Lower lobe of right lung (tissue), 2 donors: ENCODE measurements at regions not wholly inside any gene's neighbourhood (a gene's known extent, or its start where the extent isn't known, plus 50 kb on each side); places are given as distances from the start of the nearest gene placed in this dataset.
"Not testable (repeated sequence)": the region's sequence is repeated elsewhere in the genome, so short reads cannot be mapped to it uniquely, and the experiment has no call there.

Experiments used
- ATAC-seq, 2 donors: fragments of 200-7000 bp; cut with Tn5 transposase; one replicate each; pipeline ENCODE4 v1.9.1; 2020 to 2022; ENCODE audit warnings: mild to moderate bottlenecking in 2 of 2, moderate library complexity in 2 of 2
- DNase-seq: peaks from one replicate; pipeline ENCODE4 v3.0.0-alpha.2; 2020
- H3K27ac ChIP-seq: fragments of 200-600 bp; one replicate; pipeline ENCODE4 v1.8.0; 2022
- H3K27me3 ChIP-seq: fragments of 200-600 bp; one replicate; pipeline ENCODE4 v1.8.0; 2022; ENCODE audit warnings: low read depth
- H3K36me3 ChIP-seq: fragments of 200-600 bp; one replicate; pipeline ENCODE4 v1.8.0; 2022; ENCODE audit warnings: mild to moderate bottlenecking
- H3K4me1 ChIP-seq: fragments of 200-600 bp; one replicate; pipeline ENCODE4 v1.8.0; 2022
- H3K4me3 ChIP-seq: fragments of 200-600 bp; one replicate; pipeline ENCODE4 v1.8.0; 2022; ENCODE audit warnings: mild to moderate bottlenecking
- H3K9me3 ChIP-seq: fragments of 200-600 bp; one replicate; pipeline ENCODE4 v1.8.0; 2022
- intact Hi-C: fragments of 100-400 bp; cut with DNase I; formaldehyde crosslinking; loops from one replicate; pipeline ENCODE4 v1.11.0; 2022
- TF ChIP-seq, protein P1 (sequence below): fragments of 200-600 bp; IDR thresholded peaks from one replicate; pipeline ENCODE4 v1.8.0; 2022; ENCODE audit warnings: antibody characterized with exemption, mild to moderate bottlenecking
- donor health status: DM: no; HTN: yes; CAD: no; lungs with severe emphysema.

DNA sequence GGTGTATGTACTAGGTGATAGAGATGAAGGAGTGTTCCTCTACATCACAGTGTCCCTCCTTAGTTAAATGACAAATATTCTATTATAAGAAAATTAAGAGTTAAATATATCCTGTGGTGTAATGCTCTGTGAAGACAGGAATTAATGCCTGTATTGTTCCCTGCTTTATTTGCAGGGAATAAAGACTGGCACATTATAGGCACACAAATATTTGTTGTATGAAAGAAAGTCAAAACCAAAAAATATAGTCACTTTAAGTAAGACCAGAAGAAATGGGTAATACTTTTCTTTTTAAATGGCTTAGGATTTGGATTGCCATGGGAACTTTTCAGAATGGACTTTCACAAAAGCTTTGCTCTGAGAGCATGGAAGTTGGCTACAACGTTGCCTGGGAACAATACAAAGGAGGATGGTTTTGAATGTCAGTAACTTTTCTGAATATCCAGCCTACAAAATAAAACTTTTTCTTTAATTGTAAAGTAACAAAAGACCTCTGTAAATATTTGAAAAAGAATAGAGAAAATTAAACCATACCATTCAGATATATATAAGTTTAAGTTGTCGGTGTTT is 158.0 kb upstream of the P2RY1 start:
- Histone ChIP-seq H3K36me3 (no peaks in the 10 kb centered on the region), H3K4me1 (no peaks in the 10 kb centered on the region), H3K27ac (no peak overlapping the region), H3K4me3 (no peak overlapping the region), H3K27me3 (no peaks in the 10 kb centered on the region), H3K9me3 (no peaks in the 10 kb centered on the region)
- DNase-seq (no peak), ATAC-seq (no peak)
- TF ChIP-seq, protein P1, sequence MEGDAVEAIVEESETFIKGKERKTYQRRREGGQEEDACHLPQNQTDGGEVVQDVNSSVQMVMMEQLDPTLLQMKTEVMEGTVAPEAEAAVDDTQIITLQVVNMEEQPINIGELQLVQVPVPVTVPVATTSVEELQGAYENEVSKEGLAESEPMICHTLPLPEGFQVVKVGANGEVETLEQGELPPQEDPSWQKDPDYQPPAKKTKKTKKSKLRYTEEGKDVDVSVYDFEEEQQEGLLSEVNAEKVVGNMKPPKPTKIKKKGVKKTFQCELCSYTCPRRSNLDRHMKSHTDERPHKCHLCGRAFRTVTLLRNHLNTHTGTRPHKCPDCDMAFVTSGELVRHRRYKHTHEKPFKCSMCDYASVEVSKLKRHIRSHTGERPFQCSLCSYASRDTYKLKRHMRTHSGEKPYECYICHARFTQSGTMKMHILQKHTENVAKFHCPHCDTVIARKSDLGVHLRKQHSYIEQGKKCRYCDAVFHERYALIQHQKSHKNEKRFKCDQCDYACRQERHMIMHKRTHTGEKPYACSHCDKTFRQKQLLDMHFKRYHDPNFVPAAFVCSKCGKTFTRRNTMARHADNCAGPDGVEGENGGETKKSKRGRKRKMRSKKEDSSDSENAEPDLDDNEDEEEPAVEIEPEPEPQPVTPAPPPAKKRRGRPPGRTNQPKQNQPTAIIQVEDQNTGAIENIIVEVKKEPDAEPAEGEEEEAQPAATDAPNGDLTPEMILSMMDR, result no peak
- intact Hi-C loops, result no loop called here

DNA sequence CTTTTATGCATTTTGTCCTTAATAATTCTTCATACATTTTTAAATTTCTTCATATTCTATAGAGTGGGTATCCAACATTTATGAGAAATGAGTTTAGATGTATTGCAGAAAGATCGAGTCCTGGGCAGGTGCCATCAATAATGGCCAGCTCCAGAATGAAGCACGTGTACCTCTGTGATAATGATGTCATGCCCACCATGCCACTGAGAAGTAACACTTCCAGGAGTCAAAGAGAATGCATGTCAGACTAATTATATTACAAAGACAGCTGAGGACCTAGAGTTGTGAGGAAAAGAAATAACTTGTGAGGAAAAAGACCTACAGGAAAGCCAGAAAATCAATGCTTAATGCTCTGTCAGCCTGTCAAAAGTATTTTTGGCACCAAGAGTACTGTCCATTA is 157.4 kb upstream of the P2RY1 start:
- H3K4me3 ChIP-seq, result no peak overlapping the region
- intact Hi-C loops, result no loop called here
- H3K9me3 ChIP-seq, result no peaks in the 10 kb centered on the region
- H3K27me3 ChIP-seq, result no peaks in the 10 kb centered on the region
- no peaks in the 10 kb centered on the region for H3K4me1 ChIP-seq
- H3K27ac ChIP-seq, result no peak overlapping the region
- DNase-seq (no peak), ATAC-seq (no peak)
- no peaks in the 10 kb centered on the region for H3K36me3 ChIP-seq
- TF ChIP-seq, protein P1, result no peak

DNA sequence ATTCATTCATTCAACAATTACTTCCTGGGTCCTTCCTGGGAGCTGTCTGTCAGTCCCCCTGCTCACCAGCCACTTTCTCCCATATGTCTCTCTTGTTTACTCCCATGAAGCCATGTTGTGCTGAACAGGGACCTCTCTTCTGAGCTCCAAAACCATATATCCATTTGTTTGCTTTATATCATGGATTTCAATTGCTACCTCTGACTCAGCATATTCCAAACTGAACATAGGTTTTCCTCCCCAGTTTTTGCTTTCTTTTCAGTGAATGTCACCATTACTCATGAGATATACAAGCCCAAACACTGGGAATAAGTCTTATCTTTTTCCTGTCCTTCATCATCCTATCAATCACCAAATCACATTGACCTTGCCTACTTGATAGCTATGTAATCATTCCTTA is 152.5 kb upstream of the P2RY1 start:
- no peak for ATAC-seq
- H3K27me3 ChIP-seq, result no peaks in the 10 kb centered on the region

DNA sequence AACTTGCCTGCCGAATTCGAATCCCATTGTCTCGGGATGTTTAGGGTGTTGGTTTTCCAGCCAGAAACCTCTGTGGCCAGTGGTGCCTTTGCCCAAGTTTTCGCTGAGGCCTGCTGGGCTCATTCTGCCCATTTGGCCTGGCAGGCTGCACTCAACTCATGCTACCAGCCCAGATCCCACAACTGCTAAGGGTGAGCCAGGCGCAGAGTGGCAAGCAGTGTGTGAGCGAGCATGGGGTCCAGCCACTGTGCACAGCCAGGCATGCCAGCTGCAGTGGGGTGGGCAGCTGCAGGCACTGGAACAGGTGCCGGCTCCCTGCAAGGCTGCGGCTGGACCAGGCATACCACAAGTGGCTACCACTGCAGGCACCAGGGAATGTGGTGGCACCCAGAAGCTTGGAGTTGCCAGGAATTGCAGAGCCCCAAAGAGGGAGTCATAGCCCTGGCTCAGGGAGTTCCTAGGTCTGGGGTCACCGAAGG is 151.4 kb upstream of the P2RY1 start:
- TF ChIP-seq, protein P1, result no peak
- H3K4me1 ChIP-seq, result no peaks in the 10 kb centered on the region
- no peaks in the 10 kb centered on the region for H3K27me3 ChIP-seq
- H3K9me3 ChIP-seq, result no peaks in the 10 kb centered on the region
- H3K4me3 ChIP-seq, result no peak overlapping the region
- no peaks in the 10 kb centered on the region for H3K36me3 ChIP-seq
- no peak overlapping the region for H3K27ac ChIP-seq
- no peak for DNase-seq
- no peak for ATAC-seq
- intact Hi-C loops, result no loop called here

More for the DNA sequence above, 152.5 kb upstream of the P2RY1 start:
- Histone ChIP-seq H3K9me3 (no peaks in the 10 kb centered on the region), H3K27ac (no peak overlapping the region), H3K36me3 (no peaks in the 10 kb centered on the region), H3K4me1 (no peaks in the 10 kb centered on the region), H3K4me3 (no peak overlapping the region)
- no peak for DNase-seq
- intact Hi-C loops, result no loop called here
- TF ChIP-seq, protein P1, result no peak

DNA sequence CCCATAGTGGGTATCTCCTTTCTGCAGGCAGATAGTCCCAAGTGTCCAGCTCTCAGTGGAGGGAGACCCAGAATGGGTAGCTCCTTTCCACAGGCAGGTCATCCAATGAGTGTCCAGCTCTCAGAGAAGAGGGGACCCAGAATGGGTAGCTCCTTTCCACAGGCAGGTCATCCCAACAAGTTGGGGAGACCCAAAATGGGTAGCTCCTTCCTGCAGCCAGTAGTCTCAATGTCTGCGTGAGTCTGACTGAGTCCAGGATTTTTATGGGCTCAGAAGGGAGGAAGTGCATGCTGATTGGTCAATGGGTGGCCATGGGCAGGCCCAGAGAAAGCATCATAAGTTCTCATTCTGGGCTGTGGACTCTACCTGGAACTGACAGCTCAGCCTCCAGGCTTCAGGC is 150.7 kb upstream of the P2RY1 start:
- intact Hi-C loops, result no loop called here
- Histone ChIP-seq H3K27ac (no peak overlapping the region), H3K4me1 (no peaks in the 10 kb centered on the region), H3K27me3 (no peaks in the 10 kb centered on the region), H3K4me3 (no peak overlapping the region), H3K9me3 (no peaks in the 10 kb centered on the region), H3K36me3 (no peaks in the 10 kb centered on the region)
- DNase-seq, result no peak
- TF ChIP-seq, protein P1, result no peak
- ATAC-seq, result no peak

DNA sequence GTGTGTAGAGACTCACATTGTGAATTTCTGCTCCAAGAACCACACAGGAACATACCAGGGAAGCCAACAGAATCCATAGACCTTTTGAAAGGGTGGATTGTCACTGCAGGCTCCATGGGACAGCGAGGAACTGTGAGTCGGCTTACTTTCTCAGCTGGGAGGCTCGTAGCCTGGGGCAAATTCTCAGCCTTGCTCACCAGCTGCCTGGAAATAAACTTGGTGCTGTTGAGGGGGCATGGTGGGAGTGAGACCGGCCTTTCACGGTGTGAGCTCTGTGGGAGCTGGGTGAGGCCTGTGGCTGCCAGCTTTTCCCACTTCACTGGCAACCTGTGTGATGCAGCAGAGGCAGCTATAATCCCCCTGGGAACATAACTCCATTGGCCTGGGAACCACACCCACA is 146.6 kb upstream of the P2RY1 start:
- Histone ChIP-seq H3K9me3 (no peaks in the 10 kb centered on the region), H3K27me3 (no peaks in the 10 kb centered on the region), H3K4me1 (no peaks in the 10 kb centered on the region), H3K4me3 (no peak overlapping the region), H3K27ac (no peak overlapping the region), H3K36me3 (no peaks in the 10 kb centered on the region)
- DNase-seq (no peak), ATAC-seq (no peak)
- intact Hi-C loops, result no loop called here
- TF ChIP-seq, protein P1, result no peak

DNA sequence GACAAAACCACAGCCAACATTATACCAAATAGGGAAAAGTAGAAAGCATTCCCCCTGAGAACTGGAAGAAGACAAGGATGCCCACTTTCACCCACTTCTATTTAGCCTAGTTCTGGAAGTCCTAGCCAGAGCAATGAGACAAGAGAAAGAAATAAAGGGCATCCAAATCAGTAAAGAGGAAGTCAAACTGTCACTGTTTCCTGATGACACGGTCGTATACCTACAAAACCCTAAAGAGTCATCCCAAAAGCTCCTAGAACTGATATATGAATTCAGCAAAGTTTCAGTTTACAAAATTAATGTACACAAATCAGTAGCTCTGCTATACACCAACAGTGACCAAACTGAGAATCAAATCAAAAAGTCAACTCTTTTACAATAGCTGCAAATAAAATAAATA is 142.6 kb upstream of the P2RY1 start:
- H3K36me3 ChIP-seq, DNase-seq, H3K4me1 ChIP-seq, intact Hi-C loops, ATAC-seq, H3K27ac ChIP-seq, H3K4me3 ChIP-seq, H3K27me3 ChIP-seq, H3K9me3 ChIP-seq: not testable (repeated sequence)

DNA sequence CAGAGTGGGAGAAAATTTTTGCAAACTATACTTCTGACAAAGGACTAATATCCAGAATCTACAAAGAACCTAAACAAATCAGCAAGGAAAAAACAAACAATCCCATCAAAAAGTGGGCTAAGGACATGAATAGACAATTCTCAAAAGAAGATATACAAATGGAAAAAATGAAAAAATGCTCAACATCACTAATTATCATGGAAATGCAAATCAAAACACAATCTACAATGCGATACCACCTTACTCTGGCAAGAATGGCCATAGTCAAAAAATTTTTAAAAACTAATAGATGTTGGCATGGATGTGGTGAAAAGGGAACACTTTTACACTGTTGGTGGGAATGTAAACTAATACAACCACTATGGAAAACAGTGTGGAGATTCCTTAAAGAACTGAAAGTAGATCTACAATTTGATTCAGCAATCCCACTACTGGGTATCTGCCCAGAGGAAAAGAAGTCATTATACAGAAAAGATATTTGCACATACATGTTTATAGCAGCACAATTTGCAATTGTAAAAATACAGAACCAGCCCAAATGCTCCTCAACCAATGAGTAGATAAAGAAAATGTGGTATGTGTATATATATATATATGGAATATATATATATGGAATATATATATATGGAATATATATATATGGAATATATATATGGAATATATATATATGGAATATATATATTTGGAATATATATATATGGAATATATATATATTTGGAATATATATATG is 141.2 kb upstream of the P2RY1 start:
- H3K4me3 ChIP-seq, intact Hi-C loops, ATAC-seq, H3K4me1 ChIP-seq, H3K36me3 ChIP-seq, DNase-seq, H3K27ac ChIP-seq, H3K27me3 ChIP-seq, H3K9me3 ChIP-seq: not testable (repeated sequence)
